Neural progenitor cell (in vitro differentiated cells): ENCODE measurements at regions not wholly inside any gene's neighbourhood (a gene's known extent, or its start where the extent isn't known, plus 50 kb on each side); places are given as distances from the start of the nearest gene placed in this dataset.

ENCODE experiments used
- EZH2phosphoT487 ChIP-seq: fragments of 200-600 bp; sonication (generic); IDR thresholded peaks from 2 replicates; pipeline ENCODE4 v1.6.1; 2017; ENCODE audit warnings: antibody characterized with exemption
- TF ChIP-seq, protein P1 (sequence below): fragments of 200-600 bp; sonication (generic); IDR thresholded peaks from 2 replicates; pipeline ENCODE4 v1.5.1; 2017; ENCODE audit warnings: antibody characterized with exemption, mild to moderate bottlenecking

DNA sequence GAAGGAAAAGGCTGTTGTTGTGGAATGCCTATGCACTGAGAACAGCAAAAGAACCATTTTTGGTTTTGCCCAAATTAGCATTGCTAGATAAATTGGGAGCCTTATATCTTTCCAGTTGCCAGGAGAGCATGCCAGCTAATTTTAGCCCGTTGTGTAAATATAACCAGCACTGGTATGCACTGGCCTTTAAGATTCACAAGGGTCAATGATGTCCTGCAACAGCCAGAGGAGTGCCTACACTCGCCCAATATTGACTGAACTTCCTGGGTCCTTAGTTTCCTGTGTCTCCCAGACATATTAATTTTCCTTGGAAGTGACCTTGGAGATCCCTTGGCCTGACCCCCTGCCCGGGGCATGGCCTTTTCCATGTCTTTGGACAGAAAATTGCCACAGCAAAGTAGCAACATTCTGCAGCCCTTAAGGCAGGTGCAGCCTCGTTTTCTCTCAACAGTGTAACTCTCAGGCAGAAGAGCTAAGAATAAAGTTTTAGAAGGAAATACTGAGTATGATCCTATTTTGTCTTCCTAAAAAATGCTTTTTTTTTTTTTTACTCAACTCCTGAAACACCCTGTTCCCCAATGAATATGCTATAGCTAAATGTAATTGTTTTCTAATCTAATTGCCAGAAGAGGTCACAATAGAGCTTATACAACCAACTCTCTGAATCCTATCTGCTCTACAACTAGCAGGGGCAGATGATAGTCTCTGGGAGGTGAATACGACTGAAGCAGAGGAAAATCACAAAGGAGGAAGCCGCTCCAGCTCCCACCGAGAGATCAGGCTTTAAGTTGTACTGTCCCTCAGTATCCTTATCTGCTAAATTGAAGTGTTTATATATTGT, 131.9 kb upstream of the PCGF5 start:
- TF ChIP-seq, protein P1, sequence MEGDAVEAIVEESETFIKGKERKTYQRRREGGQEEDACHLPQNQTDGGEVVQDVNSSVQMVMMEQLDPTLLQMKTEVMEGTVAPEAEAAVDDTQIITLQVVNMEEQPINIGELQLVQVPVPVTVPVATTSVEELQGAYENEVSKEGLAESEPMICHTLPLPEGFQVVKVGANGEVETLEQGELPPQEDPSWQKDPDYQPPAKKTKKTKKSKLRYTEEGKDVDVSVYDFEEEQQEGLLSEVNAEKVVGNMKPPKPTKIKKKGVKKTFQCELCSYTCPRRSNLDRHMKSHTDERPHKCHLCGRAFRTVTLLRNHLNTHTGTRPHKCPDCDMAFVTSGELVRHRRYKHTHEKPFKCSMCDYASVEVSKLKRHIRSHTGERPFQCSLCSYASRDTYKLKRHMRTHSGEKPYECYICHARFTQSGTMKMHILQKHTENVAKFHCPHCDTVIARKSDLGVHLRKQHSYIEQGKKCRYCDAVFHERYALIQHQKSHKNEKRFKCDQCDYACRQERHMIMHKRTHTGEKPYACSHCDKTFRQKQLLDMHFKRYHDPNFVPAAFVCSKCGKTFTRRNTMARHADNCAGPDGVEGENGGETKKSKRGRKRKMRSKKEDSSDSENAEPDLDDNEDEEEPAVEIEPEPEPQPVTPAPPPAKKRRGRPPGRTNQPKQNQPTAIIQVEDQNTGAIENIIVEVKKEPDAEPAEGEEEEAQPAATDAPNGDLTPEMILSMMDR = no peak
- no peak for TF ChIP-seq EZH2phosphoT487
